ENCODE measurements at regions not wholly inside any gene's neighbourhood (a gene's known extent, or its start where the extent isn't known, plus 50 kb on each side); places are given as distances from the start of the nearest gene placed in this dataset.
"Not testable (repeated sequence)": the region's sequence is repeated elsewhere in the genome, so short reads cannot be mapped to it uniquely, and the experiment has no call there.

DNA sequence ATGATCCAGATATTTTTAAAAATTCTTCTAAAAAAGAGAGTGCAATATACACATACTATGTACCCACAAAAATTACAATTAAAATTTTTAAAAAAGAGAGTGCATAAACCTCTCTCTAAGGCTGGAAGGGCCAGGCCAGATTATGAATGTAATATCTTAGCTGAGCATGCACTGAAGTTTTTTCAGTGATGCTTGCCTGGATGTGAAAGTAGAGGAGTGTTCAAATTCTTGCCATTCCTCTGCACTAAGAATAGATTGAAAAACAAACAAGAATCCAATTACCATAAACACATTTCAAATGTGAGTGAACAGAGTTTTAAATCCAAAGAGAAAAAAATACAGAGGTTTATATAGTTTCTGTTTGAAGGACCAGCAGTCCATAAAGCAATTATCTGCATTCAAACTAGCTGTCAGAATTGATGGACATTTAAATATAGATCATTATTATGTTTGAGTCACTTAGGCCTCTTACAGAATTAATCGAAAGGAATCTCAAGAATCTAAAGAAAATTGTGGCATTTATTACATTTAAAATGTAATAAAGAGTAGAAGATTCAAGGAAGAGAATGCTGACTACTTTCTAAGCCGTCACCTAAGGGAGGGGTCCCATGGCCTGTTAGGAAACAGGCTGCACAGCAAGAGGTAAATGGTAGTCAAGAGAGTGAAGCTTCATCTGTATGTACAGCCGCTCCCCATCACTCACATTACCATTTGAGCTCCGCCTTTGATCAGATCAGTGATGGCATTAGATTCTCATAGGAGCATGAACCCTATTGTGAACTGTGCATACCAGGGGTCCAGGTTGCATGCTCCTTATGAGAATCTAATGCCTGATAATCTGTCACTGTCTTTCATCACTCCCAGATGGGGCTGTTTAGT is 159.3 kb upstream of the MDFIC2 start:
- no peak for DNase-seq

DNA sequence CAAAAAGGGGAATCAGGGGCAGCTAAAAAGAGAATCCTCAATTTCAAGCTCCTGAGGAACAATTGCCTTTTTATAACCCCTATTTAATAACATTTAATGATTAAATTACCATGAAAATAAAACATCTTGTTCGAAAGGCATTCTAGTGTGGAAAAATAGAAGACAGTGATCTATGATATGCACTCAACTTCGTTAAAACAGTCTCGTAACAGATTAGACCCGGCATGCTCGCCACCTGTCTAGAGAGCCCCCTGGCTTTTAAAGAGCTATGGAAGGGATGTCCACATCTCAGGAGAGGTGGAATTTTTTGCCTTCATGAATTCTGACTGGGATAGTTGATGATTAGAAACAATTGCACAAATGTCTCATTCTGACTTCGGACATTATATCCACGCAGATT is 153.7 kb upstream of the MDFIC2 start:
- no peak for DNase-seq

DNA sequence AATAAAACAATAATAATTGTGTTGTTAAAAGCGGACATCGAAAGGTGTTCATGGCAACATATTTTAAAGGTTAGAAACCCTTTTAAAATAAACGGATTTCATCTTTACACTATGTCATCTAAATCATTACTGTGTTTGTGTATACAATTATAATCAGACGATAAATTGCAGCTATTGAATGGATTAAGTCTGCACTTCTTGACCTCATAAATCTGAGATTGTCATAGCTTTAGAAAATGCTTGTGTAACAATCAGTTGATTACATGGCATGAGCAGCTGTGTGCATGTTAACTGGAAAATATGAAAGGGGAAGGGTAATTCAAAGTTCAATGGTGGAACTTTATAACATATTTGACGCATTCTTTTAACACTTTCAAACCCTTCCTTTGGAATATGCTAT is 152.4 kb upstream of the MDFIC2 start:
- DNase-seq = no peak

DNA sequence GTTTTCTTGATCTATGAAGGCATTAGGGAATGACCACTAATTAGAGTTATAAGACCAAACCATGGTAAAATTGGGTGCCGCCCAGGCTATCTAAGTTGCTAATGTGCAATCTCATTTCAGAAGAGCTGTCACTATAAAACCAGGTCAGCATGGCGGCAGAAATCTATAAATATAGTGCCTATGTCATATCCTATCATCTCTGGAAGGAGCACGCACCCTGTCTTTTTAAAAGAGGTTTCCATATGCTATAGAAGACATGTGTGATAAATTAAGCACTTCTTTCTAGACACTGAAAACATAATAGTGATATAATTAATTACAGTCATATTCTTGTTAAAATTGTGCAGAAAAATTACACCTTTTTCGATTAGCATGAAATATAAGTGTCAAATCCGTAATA is 152.0 kb upstream of the MDFIC2 start:
- no peak for DNase-seq

DNA sequence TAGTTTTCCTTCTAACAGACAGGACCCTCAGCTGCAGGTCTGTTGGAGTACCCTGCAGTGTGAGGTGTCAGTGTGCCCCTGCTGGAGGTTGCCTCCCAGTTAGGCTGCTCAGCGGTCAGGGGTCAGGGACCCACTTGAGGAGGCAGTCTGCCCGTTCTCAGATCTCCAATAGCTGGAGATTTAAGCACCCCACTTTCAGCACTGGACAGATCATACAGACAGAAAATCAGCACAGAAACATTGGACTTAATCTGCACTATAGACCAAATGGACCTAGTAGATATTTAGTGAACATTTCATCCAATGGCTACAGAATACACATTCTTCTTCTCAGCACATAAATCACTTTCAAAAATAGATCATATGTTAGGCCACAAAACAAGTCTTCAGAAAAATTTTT is 137.8 kb upstream of the MDFIC2 start:
- DNase-seq = not testable (repeated sequence)

DNA sequence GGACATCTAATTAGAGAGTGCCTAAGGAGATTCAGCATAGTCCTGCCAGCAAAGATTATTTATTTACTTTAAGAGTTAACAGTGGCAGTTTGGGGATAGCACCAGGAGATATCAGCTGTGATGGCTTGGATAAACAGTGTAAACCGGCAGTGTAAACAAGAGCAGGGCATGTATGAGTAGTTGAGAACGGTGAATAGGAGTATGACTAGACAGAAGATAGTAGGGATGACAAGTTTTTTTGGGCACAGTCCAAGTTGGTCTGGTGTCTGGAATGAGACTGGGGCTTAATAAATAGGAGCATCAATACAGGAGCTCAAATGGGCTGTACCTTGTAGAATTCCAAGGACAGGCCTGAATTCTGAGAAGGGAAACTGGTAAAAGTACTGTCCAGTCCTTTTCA is 123.0 kb upstream of the MDFIC2 start:
- DNase-seq = not testable (repeated sequence)

DNA sequence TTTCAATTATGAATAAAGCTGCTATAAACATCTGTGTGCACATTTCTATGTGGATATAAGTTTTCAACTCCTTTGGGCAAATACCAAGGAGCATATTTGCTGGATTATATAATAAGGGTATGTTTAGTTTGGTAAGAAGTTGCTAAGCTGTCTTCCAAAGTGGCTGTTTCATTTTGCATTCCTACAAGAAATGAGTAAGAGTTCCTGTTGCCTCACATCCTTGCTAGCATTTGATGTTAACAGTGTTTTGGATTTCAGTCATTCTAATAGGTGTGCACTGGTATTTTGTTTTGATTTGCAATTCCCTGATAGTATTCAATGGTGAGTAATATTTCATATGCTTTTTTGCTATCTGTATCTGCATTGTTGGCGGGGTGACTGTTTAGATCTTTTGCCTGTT is 120.7 kb upstream of the MDFIC2 start:
- no peak for DNase-seq

DNA sequence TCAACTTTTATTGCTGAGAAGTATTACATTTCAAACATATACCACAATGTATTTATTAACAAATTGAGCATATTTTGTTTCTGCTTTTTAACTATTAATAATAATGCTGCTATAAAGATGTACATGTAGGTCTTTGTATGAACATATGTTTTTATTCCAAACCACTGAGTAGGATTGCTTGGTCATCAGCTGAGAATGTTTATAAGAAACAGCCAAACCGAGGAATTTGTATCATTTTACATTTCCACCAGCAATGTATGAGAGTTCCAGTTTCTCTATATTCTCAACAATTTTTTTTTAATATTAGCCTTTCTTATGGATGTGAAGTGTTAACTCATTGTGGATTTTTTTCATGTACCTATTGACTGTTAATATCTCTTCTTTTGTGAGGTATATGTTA is 119.5 kb upstream of the MDFIC2 start:
- no peak for DNase-seq

DNA sequence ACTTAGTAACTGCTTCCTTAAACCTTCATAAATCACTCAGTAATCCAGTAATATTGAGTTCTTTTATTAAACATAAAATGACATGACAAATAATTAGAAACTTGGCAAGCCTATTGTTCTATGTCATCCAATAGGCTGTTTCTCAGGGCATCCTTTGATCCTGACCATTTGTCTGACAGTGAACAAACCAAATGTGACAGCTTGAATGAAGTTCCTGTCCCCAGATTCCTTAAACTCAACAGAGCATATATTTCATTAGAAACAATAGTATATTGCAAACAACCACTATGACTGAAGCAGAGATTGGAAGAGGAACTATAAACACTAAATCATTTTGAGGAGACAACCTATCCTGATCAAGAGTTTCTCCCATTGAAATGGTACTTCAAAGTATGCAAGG is 113.6 kb upstream of the MDFIC2 start:
- DNase-seq = no peak

DNA sequence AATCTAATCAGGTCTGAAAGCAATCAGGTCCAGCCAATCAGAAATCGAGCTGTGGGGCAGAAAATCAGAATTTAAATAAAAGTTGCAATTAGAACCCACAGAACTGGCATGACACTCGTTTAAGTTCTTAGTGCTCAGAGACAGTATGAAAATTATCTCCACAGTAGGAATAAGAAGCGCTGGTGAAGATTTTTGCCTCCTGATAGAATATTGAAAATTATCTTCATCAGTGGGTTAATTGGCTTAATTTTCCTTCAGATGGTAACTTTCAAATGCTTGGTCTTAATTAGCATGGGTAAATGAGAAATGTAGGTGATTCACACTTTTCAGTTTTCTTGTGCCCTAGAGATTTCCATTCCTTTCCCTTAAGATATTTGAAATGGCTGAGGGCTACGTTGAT is 109.1 kb upstream of the MDFIC2 start:
- no peak for DNase-seq

DNA sequence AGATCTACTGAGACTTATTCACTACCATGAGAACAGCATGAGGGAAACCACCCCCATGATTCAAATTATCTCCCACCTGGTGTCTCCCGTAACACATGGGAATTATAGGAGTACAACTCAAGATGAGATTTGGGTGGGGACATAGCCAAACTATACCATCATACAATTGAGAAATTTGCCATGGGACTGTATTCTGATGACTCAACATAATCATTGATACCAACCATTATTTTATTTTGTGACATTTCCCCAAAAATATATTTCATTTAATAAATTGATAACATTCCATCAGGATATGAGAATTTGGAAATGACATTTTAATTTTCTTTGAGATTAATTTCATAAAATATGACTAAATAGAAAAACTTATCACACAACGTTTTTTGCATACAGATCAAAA is 96.6 kb upstream of the MDFIC2 start:
- no peak for DNase-seq

DNA sequence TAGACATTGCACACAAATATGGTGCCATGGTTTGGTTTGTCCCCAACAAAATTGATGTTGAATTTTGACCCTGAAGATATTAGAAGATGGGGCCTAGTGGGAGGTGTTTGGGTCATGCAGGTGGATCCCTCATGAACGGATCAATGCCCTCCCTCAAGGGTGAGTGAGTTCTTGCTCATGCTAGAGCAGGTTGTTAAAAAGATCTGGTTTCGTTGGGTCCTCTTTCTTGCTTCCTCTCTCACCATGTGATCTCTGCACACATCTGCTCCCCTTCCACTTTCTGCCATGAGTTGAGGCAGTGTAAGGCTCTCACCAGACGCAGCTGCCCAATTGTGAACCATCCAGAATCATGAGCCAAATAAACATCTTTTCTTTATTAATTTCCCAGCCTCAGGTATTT is 87.8 kb upstream of the MDFIC2 start:
- no peak for DNase-seq

DNA sequence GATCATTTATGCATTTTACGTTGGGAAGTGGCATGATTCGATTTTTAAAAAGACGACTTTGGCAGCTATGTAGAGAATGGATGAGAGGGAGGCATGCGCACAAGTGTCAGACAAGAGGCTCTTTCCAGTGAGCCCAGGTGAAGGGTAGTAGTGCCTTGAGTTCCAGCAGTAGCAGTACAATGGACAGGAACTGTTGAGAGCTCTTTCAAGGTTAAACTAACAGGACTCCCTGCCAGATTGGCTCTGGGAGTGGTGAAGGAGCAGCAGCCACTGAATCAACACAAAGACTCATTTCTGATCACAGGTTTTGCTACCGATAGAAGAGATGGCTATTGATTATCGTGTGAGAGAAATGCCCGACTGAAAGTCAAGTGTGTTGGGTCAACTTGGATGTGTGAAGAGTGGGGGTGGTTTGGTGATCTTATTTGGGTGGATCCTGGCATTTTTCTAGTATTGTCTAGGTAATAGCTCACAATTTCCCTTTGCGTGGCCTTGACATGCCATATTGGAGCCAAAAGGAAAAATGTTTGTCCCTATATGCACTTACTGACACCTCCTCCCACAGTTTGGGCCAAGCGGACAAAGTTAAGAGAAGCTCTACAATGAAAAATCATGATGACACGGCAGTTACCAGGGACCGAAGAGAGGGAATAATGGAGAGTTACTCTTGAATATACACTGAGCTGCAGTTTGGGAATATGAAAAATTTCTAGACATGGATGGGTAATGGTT is 81.6 kb upstream of the MDFIC2 start:
- DNase-seq = no peak

DNA sequence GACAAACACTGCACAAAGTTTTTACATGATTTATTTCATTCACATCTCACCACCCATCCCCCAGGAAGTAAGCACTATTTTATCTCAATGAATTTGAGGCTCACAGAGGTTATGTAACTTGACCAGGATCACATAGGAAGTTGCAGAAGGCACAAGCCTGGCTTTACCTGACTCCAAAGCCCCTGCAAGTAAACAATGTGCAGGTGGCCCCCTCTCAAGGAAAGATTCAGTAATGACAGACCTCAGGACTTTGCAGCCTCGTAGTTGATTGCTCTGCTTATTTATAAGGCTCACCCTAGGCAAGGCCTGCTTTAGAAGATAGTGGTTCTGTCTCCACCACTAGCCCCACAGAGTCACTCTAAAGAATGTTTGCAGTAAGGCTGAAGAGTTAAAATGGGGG is 79.8 kb upstream of the MDFIC2 start:
- no peak for DNase-seq

DNA sequence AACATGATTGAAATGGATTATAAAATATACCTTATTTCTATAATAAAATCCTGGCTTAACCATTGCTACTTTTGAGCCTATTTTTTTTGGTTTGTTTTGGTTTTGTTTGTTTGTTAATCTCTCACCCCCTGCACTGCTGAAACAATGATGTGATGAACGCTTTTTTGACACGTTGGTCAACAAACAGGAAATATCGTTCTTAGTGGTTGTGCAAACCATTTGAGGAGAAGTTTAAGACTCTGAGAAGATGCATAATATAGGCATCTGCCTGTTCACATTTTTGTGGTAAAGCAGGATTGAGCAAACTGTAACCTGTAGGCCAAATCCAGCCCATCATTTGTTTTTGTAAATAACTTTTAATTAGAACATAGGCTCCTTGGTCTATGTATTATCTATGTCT is 75.5 kb upstream of the MDFIC2 start:
- DNase-seq = no peak

DNA sequence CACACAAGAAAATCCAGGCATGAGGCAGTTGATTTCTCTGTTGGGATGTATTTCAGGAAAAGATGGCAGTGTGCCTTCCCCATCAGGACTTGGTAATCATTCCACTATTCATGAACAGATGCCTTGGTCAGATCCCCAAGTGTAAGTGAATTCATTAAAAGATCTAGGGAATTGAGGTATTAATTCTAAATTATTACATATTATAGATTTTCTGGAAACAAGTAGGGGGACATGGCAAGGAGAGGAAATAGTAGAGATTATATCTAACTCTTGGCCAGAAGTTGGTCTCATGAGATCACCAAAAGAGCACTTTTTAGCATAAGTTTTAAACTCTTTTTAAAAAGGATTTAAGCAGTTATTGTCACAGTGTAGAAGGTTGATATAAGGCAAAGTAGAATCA is 74.4 kb upstream of the MDFIC2 start:
- DNase-seq = no peak

DNA sequence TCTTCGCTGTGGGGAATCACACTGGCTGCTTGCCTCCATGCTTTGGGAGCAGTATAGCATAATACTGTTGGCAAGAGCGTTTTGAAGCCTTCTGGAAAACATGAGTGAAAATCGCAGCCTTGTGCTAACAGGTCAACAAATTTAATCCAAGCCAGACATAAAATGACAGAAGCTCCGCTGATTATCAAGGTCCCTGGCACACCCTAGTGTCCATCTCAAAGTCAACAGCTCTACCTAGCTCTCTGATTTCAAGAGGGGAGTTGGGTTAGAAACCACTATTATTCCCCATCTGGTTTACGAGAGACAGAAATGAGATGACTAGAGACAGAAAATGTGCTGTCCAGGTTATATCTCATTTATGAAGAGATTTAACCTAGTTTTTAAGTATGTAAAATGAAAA is 73.6 kb upstream of the MDFIC2 start:
- DNase-seq = no peak

DNA sequence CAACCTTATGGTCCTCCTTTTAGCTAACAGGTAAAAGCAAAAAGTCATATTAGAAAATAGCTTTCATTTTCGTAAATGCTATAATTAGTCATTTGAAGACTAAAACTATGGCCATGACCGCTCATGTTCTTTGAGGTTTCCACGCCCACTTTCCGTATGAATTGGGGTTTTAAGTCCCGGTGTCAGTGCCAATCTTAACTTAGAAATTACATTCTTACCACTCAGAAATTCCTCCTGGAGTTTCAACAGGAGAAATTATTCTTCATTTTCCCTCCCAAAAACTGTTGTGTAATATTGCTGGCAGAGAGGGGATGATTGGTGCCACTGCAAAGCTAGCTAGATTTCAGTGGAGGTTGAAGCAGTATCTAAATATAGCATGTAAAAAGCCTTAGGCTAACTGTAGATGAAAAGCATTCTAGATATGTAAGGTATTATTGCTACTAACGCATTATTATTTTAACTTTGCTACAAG is 71.0 kb upstream of the MDFIC2 start:
- no peak for DNase-seq

DNA sequence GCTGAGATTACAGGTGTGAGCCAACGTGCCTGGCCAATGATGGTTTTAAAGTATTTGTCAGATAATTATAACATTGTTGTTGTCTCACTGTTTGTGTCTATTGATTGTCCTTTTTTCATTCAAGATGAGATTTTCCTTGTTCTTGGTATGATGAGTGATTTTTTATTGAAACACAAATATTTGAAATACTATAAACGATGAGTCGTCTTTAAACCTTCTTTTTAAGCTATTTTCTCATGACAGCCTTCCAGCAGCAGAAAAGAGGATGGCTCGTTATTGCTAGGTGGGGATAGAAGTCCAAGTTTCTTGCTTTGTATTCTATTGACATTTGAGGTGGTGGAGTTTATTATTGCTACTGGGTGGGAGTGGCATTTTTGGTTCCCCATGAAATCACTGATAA is 61.7 kb upstream of the MDFIC2 start:
- DNase-seq = no peak
